ENCODE measurements at regions not wholly inside any gene's neighbourhood (a gene's known extent, or its start where the extent isn't known, plus 50 kb on each side); places are given as distances from the start of the nearest gene placed in this dataset.

- no peak for TF ChIP-seq CTCF (IDR thresholded peaks at IDR 0.05)
- TF ChIP-seq EP300 (IDR thresholded peaks at IDR 0.05) = no peak
These were observed 153.2 kb upstream of the C1orf174 start for GRCh38 chr1:4053160-4053748.
